AG09319 (cell line): ENCODE measurements at regions not wholly inside any gene's neighbourhood (a gene's known extent, or its start where the extent isn't known, plus 50 kb on each side); places are given as distances from the start of the nearest gene placed in this dataset.
"Not testable (repeated sequence)": the region's sequence is repeated elsewhere in the genome, so short reads cannot be mapped to it uniquely, and the experiment has no call there.

Source experiments
- DNase-seq: peaks from one replicate; pipeline ENCODE4 v3.0.0-alpha.2; 2010; ENCODE audit warnings: low read depth; ENCODE audit errors: extremely low read depth
- TF ChIP-seq, protein P1 (sequence below): IDR thresholded peaks from 2 replicates; pipeline ENCODE4 v1.5.1; 2011; ENCODE audit warnings: low read depth, mild to moderate bottlenecking, inconsistent platforms, low read length, moderate library complexity

DNA sequence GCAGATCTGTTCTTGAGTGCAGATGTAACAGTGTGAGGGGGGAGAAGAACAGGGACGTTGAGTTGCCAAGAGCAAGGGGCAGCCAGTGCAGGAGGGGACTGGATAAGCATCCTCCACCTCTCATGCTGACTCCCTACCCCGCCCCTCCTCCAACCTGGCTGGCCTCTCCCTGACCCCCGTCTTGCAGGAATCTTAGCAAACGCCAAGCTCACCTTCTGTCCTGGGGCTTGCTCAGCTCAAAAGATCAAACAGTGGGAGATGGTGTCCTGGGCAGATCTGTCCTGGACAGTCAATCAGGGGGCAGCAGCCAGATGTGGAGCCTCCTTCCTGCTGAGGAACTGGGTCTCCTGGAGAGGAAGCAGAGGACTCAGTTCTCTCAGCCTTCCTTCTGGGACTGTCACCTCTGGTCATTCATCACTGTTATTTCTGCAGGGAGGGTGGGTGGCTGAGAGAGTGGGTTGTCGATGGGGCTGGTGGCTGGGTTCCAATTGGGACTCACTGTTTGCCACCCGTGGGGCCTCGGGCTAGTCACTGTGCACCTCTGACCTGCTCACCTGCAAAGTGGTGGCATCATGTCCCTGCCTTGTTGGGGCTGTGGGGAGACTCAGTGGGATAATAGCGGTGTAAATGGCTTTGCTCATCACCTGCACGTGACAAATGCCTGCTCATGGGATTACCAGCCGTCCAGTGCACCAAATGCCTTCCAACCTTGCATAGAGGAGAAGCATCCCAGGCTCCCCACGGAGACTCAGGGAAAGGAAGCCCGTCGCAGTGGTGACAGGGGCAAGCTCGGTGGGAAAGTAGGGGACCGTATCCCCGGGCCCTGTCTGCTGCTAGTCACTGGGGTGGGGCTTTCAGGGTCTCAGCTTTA, 154.4 kb downstream of the PTPRU start:
- DNase-seq = no peak
- TF ChIP-seq, protein P1, sequence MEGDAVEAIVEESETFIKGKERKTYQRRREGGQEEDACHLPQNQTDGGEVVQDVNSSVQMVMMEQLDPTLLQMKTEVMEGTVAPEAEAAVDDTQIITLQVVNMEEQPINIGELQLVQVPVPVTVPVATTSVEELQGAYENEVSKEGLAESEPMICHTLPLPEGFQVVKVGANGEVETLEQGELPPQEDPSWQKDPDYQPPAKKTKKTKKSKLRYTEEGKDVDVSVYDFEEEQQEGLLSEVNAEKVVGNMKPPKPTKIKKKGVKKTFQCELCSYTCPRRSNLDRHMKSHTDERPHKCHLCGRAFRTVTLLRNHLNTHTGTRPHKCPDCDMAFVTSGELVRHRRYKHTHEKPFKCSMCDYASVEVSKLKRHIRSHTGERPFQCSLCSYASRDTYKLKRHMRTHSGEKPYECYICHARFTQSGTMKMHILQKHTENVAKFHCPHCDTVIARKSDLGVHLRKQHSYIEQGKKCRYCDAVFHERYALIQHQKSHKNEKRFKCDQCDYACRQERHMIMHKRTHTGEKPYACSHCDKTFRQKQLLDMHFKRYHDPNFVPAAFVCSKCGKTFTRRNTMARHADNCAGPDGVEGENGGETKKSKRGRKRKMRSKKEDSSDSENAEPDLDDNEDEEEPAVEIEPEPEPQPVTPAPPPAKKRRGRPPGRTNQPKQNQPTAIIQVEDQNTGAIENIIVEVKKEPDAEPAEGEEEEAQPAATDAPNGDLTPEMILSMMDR = no peak

- no peak for DNase-seq
- TF ChIP-seq, protein P1 = no peak
These were observed 153.8 kb downstream of the PTPRU start for GRCh38 chr1:29390075-29390474.

GRCh38 chr1:29389533-29390041, 153.3 kb downstream of the PTPRU start:
- no peak for DNase-seq
- TF ChIP-seq, protein P1 = no peak

GRCh38 chr1:29388884-29389283, 152.6 kb downstream of the PTPRU start:
- TF ChIP-seq, protein P1 = no peak
- DNase-seq = no peak

DNA sequence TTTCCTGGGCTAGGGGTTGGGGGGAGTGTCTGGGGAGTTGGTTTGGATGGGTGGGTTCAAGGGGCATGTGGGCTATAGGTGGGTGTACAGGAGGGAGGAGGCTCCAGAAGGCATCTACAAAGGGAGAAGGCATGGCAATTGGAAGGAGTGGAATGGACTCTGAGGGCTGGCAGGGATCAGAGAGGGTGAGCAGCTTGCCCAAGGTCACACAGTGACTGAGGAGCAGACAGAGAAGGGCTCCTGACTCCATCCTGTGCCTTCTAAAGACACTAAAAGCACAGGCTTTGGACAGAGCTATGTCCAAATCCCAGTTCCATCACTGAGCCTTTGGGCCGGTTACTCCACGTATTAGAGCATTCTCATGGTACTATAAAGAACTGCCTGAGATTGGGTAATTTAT, 151.8 kb downstream of the PTPRU start:
- TF ChIP-seq, protein P1 = no peak
- DNase-seq = no peak

- TF ChIP-seq, protein P1 = no peak
These were observed 150.9 kb downstream of the PTPRU start for GRCh38 chr1:29387210-29387609.

DNA sequence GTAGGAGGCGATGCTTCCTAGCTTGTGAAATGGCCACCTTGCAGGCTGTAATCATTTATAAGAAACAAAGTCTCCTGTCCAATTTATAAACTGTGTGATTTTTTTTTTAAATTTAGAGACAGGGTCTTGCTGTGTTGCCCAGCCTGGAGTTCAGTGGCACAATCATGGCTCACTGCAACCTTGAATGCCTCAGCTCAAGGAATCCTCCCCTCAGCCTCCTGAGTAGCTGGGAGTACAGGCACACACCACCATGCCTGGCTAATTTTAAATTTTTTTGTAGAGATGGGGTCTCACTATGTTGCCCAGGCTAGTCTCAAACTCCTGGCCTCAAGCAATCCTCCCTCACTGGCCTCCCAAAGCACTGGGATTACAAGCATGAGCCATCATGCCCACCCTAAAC, 150.1 kb downstream of the PTPRU start:
- not testable (repeated sequence) for DNase-seq

More at GRCh38 chr1:29387210-29387609, 150.9 kb downstream of the PTPRU start:
- no peak for DNase-seq
